IPS-NIHi7 (cell line): ENCODE measurements at regions not wholly inside any gene's neighbourhood (a gene's known extent, or its start where the extent isn't known, plus 50 kb on each side); places are given as distances from the start of the nearest gene placed in this dataset.
A peak's percentile ranks its signal among the peaks of the same experiment; 100 is the strongest.
"Not testable (repeated sequence)": the region's sequence is repeated elsewhere in the genome, so short reads cannot be mapped to it uniquely, and the experiment has no call there.

Experiments
- DNase-seq: peaks from one replicate; pipeline ENCODE4 v3.0.0; 2012; ENCODE audit warnings: mixed read lengths; ENCODE audit errors: extremely low spot score

GRCh38 chr11:25319127-25319526 is 822.3 kb downstream of the LUZP2 start:
- DNase-seq = no peak

- DNase-seq = no peak
Measured at GRCh38 chr11:25327656-25328055, 830.8 kb downstream of the LUZP2 start.

DNA sequence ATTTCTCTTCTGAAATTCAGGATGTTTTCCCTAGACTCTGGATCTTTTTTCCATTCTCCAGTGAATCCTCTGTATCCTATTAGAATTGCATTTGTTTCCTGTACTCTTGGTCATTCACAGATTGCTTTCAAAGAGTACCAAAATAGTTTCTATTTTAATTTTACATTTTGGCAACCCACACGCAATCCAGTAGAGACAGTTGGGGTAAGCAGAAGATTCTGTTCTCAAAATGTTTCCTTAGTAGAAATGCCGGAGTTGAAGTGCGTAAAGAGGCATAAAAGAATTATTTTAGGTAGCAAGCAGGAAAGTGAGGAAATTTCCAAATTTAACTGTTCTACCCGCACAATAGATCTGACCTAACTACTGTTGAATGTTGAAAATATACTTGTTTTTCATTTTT is 842.4 kb downstream of the LUZP2 start:
- DNase-seq = no peak

- peak; percentile 8 for DNase-seq
Measured at GRCh38 chr11:25349537-25349936, 852.7 kb downstream of the LUZP2 start.

GRCh38 chr11:25350899-25351803 is 854.3 kb downstream of the LUZP2 start:
- DNase-seq = no peak

DNA sequence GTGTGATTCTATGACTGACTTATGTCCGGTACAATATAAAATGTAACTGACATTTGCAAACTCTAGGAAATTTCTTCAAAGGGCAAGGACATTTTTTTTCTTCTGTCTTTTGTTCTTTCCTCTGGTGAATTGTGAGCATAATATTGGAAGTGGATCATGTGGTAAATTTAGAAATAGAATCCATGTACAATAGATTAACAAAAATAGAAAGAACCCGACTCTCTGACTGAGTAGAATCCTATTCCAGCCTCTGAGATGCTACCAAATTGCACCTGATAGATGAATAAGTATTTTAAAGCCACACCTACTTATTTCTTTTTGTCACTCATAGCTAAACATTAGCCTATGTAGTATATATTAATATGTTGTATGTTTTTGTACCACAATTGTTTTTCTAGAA is 860.3 kb downstream of the LUZP2 start:
- DNase-seq = no peak

- DNase-seq = no peak
Measured at GRCh38 chr11:25377466-25377865, 880.6 kb downstream of the LUZP2 start.

GRCh38 chr11:25396847-25397246 is 900.0 kb downstream of the LUZP2 start:
- DNase-seq = no peak

DNA sequence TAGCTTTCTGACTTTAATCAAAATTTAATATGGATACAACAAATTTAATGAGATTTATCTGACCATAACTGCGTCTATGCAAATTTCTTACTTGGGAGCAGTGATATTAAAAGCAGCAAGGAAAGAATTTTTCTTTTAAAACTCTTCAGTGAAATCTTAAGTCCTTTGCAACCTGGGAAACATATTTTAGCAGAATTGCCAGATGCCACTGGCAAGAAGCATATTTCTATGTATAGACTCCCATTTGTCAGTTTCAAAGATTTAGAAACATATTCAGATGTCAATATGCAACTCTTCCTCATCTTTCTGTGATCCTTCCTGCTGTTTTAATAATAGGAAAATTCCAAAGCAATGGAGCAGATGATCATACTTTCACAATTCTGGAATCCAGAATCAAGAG is 911.3 kb downstream of the LUZP2 start:
- DNase-seq = no peak

DNA sequence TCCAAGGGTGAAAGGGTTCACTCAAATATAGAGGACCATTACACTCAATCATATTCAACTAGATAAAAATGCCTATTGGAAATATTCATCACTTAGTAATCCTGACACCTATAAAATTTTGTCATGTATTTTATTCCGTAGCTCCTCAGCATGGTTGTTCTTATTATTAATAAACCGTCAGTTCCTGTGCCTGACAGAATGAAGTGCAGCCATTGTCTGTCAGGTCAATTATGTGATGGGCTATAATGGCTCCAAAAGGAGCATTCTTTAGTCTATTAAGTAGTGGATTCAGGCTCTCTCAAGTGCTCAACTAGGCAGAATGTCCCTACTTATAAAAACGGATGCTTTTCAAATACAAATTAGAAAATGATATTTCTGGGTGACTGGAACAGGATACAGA is 916.1 kb upstream of the ANO3 start:
- no peak for DNase-seq

DNA sequence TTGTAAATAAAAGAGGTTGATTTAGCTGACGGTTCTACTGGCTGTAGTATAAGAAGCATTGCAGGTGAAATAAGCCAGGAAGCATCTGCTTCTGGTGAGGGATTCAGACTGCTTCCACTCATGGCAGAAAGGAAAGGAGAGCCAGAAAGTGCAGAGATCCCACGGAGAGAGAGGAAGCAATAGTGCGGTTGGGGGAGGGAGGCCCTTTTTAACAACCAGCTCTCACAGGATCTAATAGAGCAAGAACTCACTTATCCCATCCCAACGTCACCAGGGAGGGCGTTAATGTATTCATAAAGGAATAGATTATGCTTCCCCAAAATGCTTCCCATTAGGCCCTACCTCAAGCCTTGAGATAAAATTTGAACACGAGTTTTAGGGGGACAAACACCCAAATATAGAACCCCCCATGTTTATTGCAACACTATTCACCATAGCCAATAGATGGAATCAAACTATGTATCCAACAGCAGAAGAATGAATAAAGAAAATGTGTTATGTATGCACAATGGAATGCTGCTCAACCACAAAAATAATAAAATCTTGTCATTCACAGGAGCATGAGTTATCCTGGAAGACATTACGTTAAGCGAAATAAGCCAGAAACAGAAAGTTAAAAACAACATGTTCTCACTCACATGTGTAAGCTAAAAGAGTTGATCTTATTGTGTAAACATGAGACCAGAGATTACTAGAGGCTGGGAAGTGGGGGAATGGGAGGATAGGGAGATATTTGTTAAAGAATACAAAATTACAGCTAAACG is 908.3 kb upstream of the ANO3 start:
- DNase-seq = peak; percentile 6

DNA sequence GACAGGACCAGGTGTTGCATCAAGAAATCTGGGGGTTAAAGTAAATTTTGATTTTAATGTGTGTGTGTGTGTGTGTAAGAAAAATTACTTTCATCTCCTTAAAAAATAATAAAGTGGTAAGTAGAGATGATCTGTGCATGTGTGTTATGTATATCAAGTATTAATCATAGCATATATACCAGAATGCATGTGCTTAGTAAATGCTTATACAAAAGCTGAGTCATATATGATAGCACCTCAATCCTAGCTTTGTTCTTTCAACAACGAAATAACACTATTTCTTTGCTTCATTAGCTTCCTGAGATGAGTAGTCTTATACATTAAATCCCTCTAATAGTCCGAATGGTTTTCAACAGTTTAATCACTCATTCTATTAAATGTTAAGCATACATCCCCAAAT is 899.6 kb upstream of the ANO3 start:
- DNase-seq = no peak

DNA sequence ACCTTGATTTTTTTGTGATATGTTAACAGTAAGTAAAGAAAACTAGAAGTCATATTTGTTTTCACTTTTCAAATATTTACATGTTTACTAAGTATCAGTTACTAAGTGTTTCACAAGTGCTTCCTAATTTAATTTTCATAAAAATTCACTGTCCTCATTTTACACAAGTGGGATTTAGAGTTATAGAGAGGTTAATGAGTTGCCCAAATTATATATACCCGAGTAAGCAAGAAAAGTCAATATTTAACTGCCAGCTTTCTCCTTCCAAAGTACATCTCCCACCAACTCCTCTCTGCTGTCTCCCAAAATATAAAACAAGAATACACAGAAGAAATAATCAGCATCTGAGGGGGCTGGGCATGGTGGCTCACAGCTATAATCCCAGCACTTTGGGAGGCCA is 896.7 kb upstream of the ANO3 start:
- DNase-seq = no peak

GRCh38 chr11:25436326-25436725 is 895.6 kb upstream of the ANO3 start:
- no peak for DNase-seq

- no peak for DNase-seq
Measured at GRCh38 chr11:25441421-25441820, 890.5 kb upstream of the ANO3 start.

GRCh38 chr11:25449091-25449490 is 882.8 kb upstream of the ANO3 start:
- DNase-seq = no peak

DNA sequence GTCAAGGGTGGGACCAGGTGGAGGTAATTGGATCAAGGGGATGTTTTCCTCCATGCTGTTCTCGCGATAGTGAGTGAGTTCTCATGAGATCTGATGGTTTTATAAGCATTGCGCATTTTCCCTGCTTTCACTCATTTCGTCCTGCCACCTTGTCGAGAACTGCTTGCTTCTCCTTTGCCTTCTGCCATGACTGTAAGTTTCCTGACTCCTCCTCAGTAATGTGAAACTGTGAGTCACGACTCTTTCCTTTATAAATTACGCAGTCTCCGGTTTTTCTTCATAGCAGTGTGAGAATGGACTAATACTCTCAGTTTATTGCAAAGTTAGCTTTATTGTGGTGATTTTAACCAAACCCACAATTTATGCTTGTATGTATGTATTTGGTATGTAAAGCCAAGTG is 878.5 kb upstream of the ANO3 start:
- no peak for DNase-seq

DNA sequence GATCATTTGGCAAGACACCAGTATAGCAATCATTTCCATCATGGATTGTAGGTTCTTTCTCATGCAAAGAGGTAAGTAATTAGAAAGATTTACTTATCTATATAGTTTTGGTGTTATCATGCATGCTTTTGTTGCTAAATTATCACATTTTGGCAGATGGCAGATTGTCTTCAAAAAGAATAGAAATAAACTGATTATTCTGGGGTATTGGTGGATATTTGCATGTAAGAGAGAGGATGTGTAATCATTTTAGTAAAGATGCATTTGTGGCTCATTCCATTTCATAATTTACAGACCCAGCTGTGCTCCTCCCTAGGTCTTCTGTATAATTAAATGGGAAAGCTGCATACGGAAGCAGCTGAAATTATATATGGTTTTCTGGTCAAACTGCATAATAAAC is 875.7 kb upstream of the ANO3 start:
- DNase-seq = no peak

DNA sequence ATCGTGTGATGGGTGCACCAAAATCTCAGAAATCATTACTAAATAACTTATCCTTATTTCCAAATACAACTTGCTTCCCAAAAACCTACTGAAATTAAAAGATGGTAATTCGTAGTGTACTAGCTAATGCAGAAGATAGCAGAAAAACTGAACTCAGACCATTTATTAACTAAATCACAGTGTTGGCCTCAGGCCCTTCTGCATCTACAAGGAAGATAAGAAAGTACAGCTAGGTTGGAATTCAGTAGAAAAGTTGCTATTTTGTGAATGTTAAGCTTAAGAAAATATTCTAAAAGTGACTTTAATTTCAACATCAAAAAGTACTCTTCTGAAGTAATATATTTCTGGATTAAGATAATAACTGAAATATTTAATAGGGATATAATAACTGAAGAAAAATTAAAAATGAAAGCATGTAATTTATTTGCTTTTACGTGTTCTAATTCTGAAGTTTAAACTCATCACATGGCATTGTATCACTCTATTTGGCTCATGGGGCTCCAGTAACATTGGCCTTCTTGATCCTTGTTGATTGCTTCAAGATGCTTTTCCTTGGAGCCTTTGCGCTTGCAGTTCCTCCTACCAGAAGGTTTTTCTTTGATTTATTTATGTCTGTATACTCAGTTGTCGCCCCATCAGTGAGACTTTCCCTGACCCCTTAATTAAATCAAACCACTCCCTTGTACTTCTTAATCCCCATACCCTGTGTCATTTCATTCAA is 847.9 kb upstream of the ANO3 start:
- no peak for DNase-seq

- no peak for DNase-seq
Measured at GRCh38 chr11:25485315-25485714, 846.6 kb upstream of the ANO3 start.

DNA sequence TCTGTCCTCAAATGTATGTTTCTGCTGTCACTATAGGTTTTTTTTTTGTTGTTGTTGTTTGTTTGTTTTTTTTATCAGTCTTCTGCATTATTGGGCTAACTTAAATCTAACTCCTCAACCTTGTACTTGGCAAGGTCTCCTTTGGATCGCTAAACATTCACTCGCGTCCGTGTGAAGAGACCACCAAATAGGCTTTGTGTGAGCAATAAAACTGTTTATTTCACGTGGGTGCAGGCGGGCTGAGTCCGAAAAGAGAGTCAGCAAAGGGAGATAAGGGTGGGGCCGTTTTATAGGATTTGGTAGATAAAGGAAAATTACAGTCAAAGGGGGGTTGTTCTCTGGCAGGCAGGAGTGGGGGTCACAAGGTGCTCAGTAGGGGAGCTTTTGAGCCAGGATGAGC is 845.6 kb upstream of the ANO3 start:
- DNase-seq = not testable (repeated sequence)

- DNase-seq = not testable (repeated sequence)
Measured at GRCh38 chr11:25488176-25488575, 843.8 kb upstream of the ANO3 start.
